HL-60 (cell line): ENCODE measurements at regions not wholly inside any gene's neighbourhood (a gene's known extent, or its start where the extent isn't known, plus 50 kb on each side); places are given as distances from the start of the nearest gene placed in this dataset.

ENCODE experiments used
- DNase-seq, 2 experiments: peaks; one replicate each; pipeline ENCODE4 v3.0.0-alpha.2; 2010 to 2020; ENCODE audit warnings: low read depth in 1 of 2, low spot score in 1 of 2
- H3K27ac ChIP-seq: fragments of 250-450 bp; sonication (Bioruptor Pico); replicated peaks from 2 replicates; pipeline ENCODE4 v1.5.1; 2020; ENCODE audit warnings: mild to moderate bottlenecking, moderate library complexity
- H3K27me3 ChIP-seq: fragments of 250-450 bp; sonication (Bioruptor Pico); 2 replicates; pipeline ENCODE4 v1.5.1; 2021; ENCODE audit warnings: mild to moderate bottlenecking, moderate library complexity; ENCODE audit not compliant: insufficient read depth, poor library complexity, severe bottlenecking
- H3K4me3 ChIP-seq: replicated peaks from 2 replicates; pipeline ENCODE4 v1.5.1; 2011; ENCODE audit warnings: mild to moderate bottlenecking, control low read depth, low read length; ENCODE audit not compliant: insufficient read depth
- CTCF ChIP-seq: IDR thresholded peaks from one replicate; pipeline ENCODE4 v1.5.1; 2011; ENCODE audit warnings: low read length, control low read depth, inconsistent platforms; ENCODE audit not compliant: insufficient read depth
- GABPA ChIP-seq: IDR thresholded peaks from 2 replicates; pipeline ENCODE4 v1.6.1; 2012; ENCODE audit warnings: low read depth
- POLR2AphosphoS5 ChIP-seq: IDR thresholded peaks from 2 replicates; pipeline ENCODE4 v1.6.1; 2012; ENCODE audit warnings: low read depth
- REST ChIP-seq: IDR thresholded peaks from 2 replicates; pipeline ENCODE4 v1.6.1; 2012; ENCODE audit warnings: low read depth; ENCODE audit not compliant: insufficient replicate concordance
- SPI1 ChIP-seq: IDR thresholded peaks from 2 replicates; pipeline ENCODE4 v1.6.1; 2012; ENCODE audit warnings: low read depth, mild to moderate bottlenecking, borderline replicate concordance

- H3K27me3 ChIP-seq = no peaks in the 10 kb centered on the region
- TF ChIP-seq GABPA (no peak), POLR2AphosphoS5 (no peak)
Measured at GRCh38 chr3:144544871-144545270, 573.2 kb downstream of the DIPK2A start.

GRCh38 chr3:144546539-144546938 is 574.9 kb downstream of the DIPK2A start:
- no peak overlapping the region for H3K4me3 ChIP-seq
- no peak for TF ChIP-seq POLR2AphosphoS5
- no peak for TF ChIP-seq REST
- TF ChIP-seq SPI1 = no peak
- no peak for TF ChIP-seq GABPA
- no peak for TF ChIP-seq CTCF
- no peak overlapping the region for H3K27ac ChIP-seq
- no peak for DNase-seq
- H3K27me3 ChIP-seq = no peaks in the 10 kb centered on the region

More at GRCh38 chr3:144544871-144545270, 573.2 kb downstream of the DIPK2A start:
- Histone ChIP-seq H3K27ac (no peak overlapping the region), H3K4me3 (no peak overlapping the region)
- no peak for DNase-seq

- TF ChIP-seq GABPA = no peak
- TF ChIP-seq CTCF = no peak
- no peak for TF ChIP-seq REST
- no peak overlapping the region for H3K27ac ChIP-seq
- H3K4me3 ChIP-seq = no peak overlapping the region
- H3K27me3 ChIP-seq = no peaks in the 10 kb centered on the region
- DNase-seq = no peak
Measured at GRCh38 chr3:144548346-144548745, 576.7 kb downstream of the DIPK2A start.

- no peak overlapping the region for H3K4me3 ChIP-seq
- DNase-seq = no peak
- no peaks in the 10 kb centered on the region for H3K27me3 ChIP-seq
- TF ChIP-seq REST (no peak), POLR2AphosphoS5 (no peak), GABPA (no peak), SPI1 (no peak), CTCF (no peak)
- no peak overlapping the region for H3K27ac ChIP-seq
Measured at GRCh38 chr3:144549166-144549565, 577.5 kb downstream of the DIPK2A start.
